Adipocyte (in vitro differentiated cells): ENCODE measurements at regions not wholly inside any gene's neighbourhood (a gene's known extent, or its start where the extent isn't known, plus 50 kb on each side); places are given as distances from the start of the nearest gene placed in this dataset.
"Not testable (repeated sequence)": the region's sequence is repeated elsewhere in the genome, so short reads cannot be mapped to it uniquely, and the experiment has no call there.

Experiments used
- DNase-seq: peaks from one replicate; pipeline ENCODE4 v3.0.0-alpha.2; 2015; ENCODE audit warnings: low read depth
- H3K27me3 ChIP-seq: replicated peaks from 2 replicates; pipeline ENCODE4 v1.7.0; 2013; ENCODE audit warnings: mild to moderate bottlenecking, low read length, moderate library complexity; ENCODE audit not compliant: control insufficient read depth, insufficient read depth
- H3K36me3 ChIP-seq: 2 replicates; pipeline ENCODE4 v1.7.0; 2013; ENCODE audit warnings: low read length, mild to moderate bottlenecking, moderate library complexity; ENCODE audit not compliant: control insufficient read depth, insufficient read depth, severe bottlenecking
- H3K4me1 ChIP-seq: 2 replicates; pipeline ENCODE4 v1.7.0; 2013; ENCODE audit warnings: mild to moderate bottlenecking, low read length, moderate library complexity; ENCODE audit not compliant: control insufficient read depth, insufficient read depth
- H3K4me3 ChIP-seq: 2 replicates; pipeline ENCODE4 v1.7.0; 2013; ENCODE audit warnings: mild to moderate bottlenecking, low read length, moderate library complexity
- H3K9ac ChIP-seq: 2 replicates; pipeline ENCODE4 v1.7.0; 2013; ENCODE audit warnings: mild to moderate bottlenecking, low read length, moderate library complexity
- H3K9me3 ChIP-seq: 2 replicates; pipeline ENCODE4 v1.7.0; 2013; ENCODE audit warnings: mild to moderate bottlenecking, low read length, moderate library complexity; ENCODE audit not compliant: control insufficient read depth

- DNase-seq, result no peak
- Histone ChIP-seq H3K9ac (no peak overlapping the region), H3K36me3 (no peaks in the 10 kb centered on the region), H3K4me3 (no peak overlapping the region), H3K27me3 (no peaks in the 10 kb centered on the region), H3K9me3 (no peaks in the 10 kb centered on the region), H3K4me1 (no peaks in the 10 kb centered on the region)
Measured at GRCh38 chr4:43163101-43163792, 270.7 kb downstream of the GRXCR1 start.

- Histone ChIP-seq H3K4me3 (no peak overlapping the region), H3K27me3 (no peaks in the 10 kb centered on the region), H3K36me3 (no peaks in the 10 kb centered on the region), H3K9ac (no peak overlapping the region), H3K4me1 (no peaks in the 10 kb centered on the region), H3K9me3 (no peaks in the 10 kb centered on the region)
- DNase-seq, result no peak
Measured at GRCh38 chr4:43189741-43190140, 297.2 kb downstream of the GRXCR1 start.

GRCh38 chr4:43212576-43212975 lies 320.1 kb downstream of the GRXCR1 start:
- H3K9ac ChIP-seq, H3K9me3 ChIP-seq, H3K27me3 ChIP-seq, H3K36me3 ChIP-seq, DNase-seq, H3K4me1 ChIP-seq, H3K4me3 ChIP-seq: not testable (repeated sequence)

GRCh38 chr4:43223820-43224219 lies 331.3 kb downstream of the GRXCR1 start:
- H3K9me3 ChIP-seq, result no peaks in the 10 kb centered on the region
- H3K27me3 ChIP-seq, result no peaks in the 10 kb centered on the region
- H3K4me3 ChIP-seq, result no peak overlapping the region
- H3K36me3 ChIP-seq, result no peaks in the 10 kb centered on the region
- DNase-seq, result no peak
- no peaks in the 10 kb centered on the region for H3K4me1 ChIP-seq
- H3K9ac ChIP-seq, result no peak overlapping the region

GRCh38 chr4:43224559-43224958 lies 332.0 kb downstream of the GRXCR1 start:
- DNase-seq, result no peak
- H3K9ac ChIP-seq, result no peak overlapping the region
- H3K27me3 ChIP-seq, result no peaks in the 10 kb centered on the region
- H3K9me3 ChIP-seq, result no peaks in the 10 kb centered on the region
- no peaks in the 10 kb centered on the region for H3K4me1 ChIP-seq
- no peak overlapping the region for H3K4me3 ChIP-seq
- no peaks in the 10 kb centered on the region for H3K36me3 ChIP-seq

- Histone ChIP-seq H3K4me1 (no peaks in the 10 kb centered on the region), H3K36me3 (no peaks in the 10 kb centered on the region), H3K9me3 (no peaks in the 10 kb centered on the region), H3K27me3 (no peaks in the 10 kb centered on the region), H3K4me3 (no peak overlapping the region), H3K9ac (no peak overlapping the region)
- no peak for DNase-seq
Measured at GRCh38 chr4:43233321-43233720, 340.8 kb downstream of the GRXCR1 start.

GRCh38 chr4:43234626-43235415 lies 342.3 kb downstream of the GRXCR1 start:
- no peak overlapping the region for H3K4me3 ChIP-seq
- no peak overlapping the region for H3K9ac ChIP-seq
- H3K4me1 ChIP-seq, result no peaks in the 10 kb centered on the region
- no peaks in the 10 kb centered on the region for H3K36me3 ChIP-seq
- no peak for DNase-seq
- H3K27me3 ChIP-seq, result no peaks in the 10 kb centered on the region
- H3K9me3 ChIP-seq, result no peaks in the 10 kb centered on the region

- no peak for DNase-seq
- H3K9me3 ChIP-seq, result no peaks in the 10 kb centered on the region
- H3K27me3 ChIP-seq, result no peaks in the 10 kb centered on the region
- no peaks in the 10 kb centered on the region for H3K36me3 ChIP-seq
- no peak overlapping the region for H3K9ac ChIP-seq
- peaks cover 6% of the 10 kb centered on the region for H3K4me1 ChIP-seq
- no peak overlapping the region for H3K4me3 ChIP-seq
Measured at GRCh38 chr4:43238008-43238407, 345.5 kb downstream of the GRXCR1 start.

- H3K4me3 ChIP-seq, result no peak overlapping the region
- DNase-seq, result no peak
Measured at GRCh38 chr4:43238585-43238984, 346.1 kb downstream of the GRXCR1 start.

GRCh38 chr4:43241104-43241503 lies 348.6 kb downstream of the GRXCR1 start:
- no peak for DNase-seq
- H3K9me3 ChIP-seq, result no peaks in the 10 kb centered on the region
- no peaks in the 10 kb centered on the region for H3K27me3 ChIP-seq
- no peak overlapping the region for H3K4me3 ChIP-seq
- H3K9ac ChIP-seq, result no peak overlapping the region
- peaks cover 10% of the 10 kb centered on the region for H3K4me1 ChIP-seq
- H3K36me3 ChIP-seq, result no peaks in the 10 kb centered on the region

More at GRCh38 chr4:43238585-43238984, 346.1 kb downstream of the GRXCR1 start:
- no peak overlapping the region for H3K9ac ChIP-seq
- H3K4me1 ChIP-seq, result peaks cover 10% of the 10 kb centered on the region
- H3K27me3 ChIP-seq, result no peaks in the 10 kb centered on the region
- no peaks in the 10 kb centered on the region for H3K36me3 ChIP-seq
- no peaks in the 10 kb centered on the region for H3K9me3 ChIP-seq

GRCh38 chr4:43242606-43243005 lies 350.1 kb downstream of the GRXCR1 start:
- H3K9me3 ChIP-seq, result no peaks in the 10 kb centered on the region
- no peaks in the 10 kb centered on the region for H3K36me3 ChIP-seq
- peaks cover 10% of the 10 kb centered on the region for H3K4me1 ChIP-seq
- H3K9ac ChIP-seq, result no peak overlapping the region
- DNase-seq, result no peak
- H3K27me3 ChIP-seq, result no peaks in the 10 kb centered on the region
- no peak overlapping the region for H3K4me3 ChIP-seq
